ENCODE measurements at regions not wholly inside any gene's neighbourhood (a gene's known extent, or its start where the extent isn't known, plus 50 kb on each side); places are given as distances from the start of the nearest gene placed in this dataset.

- DNase-seq = no peak
These were observed 320.6 kb upstream of the TBL1XR1 start for GRCh38 chr3:177517906-177518305.

- no peak for DNase-seq
These were observed 322.3 kb upstream of the TBL1XR1 start for GRCh38 chr3:177519588-177519987.

- DNase-seq = no peak
These were observed 324.0 kb upstream of the TBL1XR1 start for GRCh38 chr3:177521305-177521704.

GRCh38 chr3:177522051-177522450 is 324.8 kb upstream of the TBL1XR1 start:
- DNase-seq = no peak

- no peak for DNase-seq
These were observed 325.9 kb upstream of the TBL1XR1 start for GRCh38 chr3:177523067-177523675.

GRCh38 chr3:177523872-177524438 is 326.7 kb upstream of the TBL1XR1 start:
- no peak for DNase-seq

GRCh38 chr3:177524742-177525141 is 327.5 kb upstream of the TBL1XR1 start:
- no peak for DNase-seq

- DNase-seq = no peak
These were observed 328.1 kb upstream of the TBL1XR1 start for GRCh38 chr3:177525414-177525813.

- no peak for DNase-seq
These were observed 328.9 kb upstream of the TBL1XR1 start for GRCh38 chr3:177525987-177526712.

GRCh38 chr3:177527182-177527581 is 329.9 kb upstream of the TBL1XR1 start:
- DNase-seq = no peak

- no peak for DNase-seq
These were observed 331.2 kb upstream of the TBL1XR1 start for GRCh38 chr3:177528306-177529070.

- no peak for DNase-seq
These were observed 331.8 kb upstream of the TBL1XR1 start for GRCh38 chr3:177529071-177529550.

- DNase-seq = no peak
These were observed 332.5 kb upstream of the TBL1XR1 start for GRCh38 chr3:177529716-177530335.

GRCh38 chr3:177530908-177531307 is 333.6 kb upstream of the TBL1XR1 start:
- DNase-seq = no peak

- DNase-seq = no peak
These were observed 339.6 kb upstream of the TBL1XR1 start for GRCh38 chr3:177536873-177537272.

- DNase-seq = no peak
These were observed 340.3 kb upstream of the TBL1XR1 start for GRCh38 chr3:177537612-177538011.

GRCh38 chr3:177538048-177538749 is 340.9 kb upstream of the TBL1XR1 start:
- DNase-seq = no peak

- DNase-seq = peak in 1 of 2 donors; percentile 59
These were observed 341.8 kb upstream of the TBL1XR1 start for GRCh38 chr3:177538750-177539730.

GRCh38 chr3:177541541-177541940 is 344.3 kb upstream of the TBL1XR1 start:
- DNase-seq = no peak

- no peak for DNase-seq
These were observed 348.7 kb upstream of the TBL1XR1 start for GRCh38 chr3:177545964-177546363.
